GM21737 (cell line): ENCODE measurements at regions not wholly inside any gene's neighbourhood (a gene's known extent, or its start where the extent isn't known, plus 50 kb on each side); places are given as distances from the start of the nearest gene placed in this dataset.
A peak's percentile ranks its signal among the peaks of the same experiment; 100 is the strongest.

Experiments
- ATAC-seq: cut with Tn5 transposase; IDR thresholded peaks from one replicate; pipeline ENCODE4 v1.9.1; 2021; ENCODE audit warnings: mild to moderate bottlenecking, moderate library complexity; ENCODE audit not compliant: unreplicated experiment

GRCh38 chr5:86970361-86970760 is 297.3 kb upstream of the RASA1 start:
- no peak for ATAC-seq

- no peak for ATAC-seq
Observed at GRCh38 chr5:86971034-86971571, 296.6 kb upstream of the RASA1 start.

GRCh38 chr5:86974955-86975354 is 292.7 kb upstream of the RASA1 start:
- ATAC-seq = no peak

DNA sequence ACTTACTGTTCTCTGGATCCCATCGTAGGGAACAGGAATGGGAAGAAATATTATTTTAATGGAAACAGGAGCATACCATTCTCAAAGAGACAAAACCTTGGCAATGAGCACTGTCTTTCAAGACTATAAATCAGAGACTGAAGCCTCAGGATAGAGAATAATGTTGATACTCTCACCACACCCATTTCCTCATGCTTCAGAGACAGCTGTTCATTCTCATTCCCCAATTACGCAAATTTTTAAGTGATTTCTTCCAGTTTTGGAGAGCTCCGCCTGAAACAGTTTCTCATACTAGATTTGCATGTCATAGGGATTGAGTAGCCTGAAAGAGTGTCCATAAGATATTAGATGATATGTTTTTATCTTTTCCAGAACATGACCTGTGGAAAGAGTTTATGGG is 290.5 kb upstream of the RASA1 start:
- no peak for ATAC-seq

- no peak for ATAC-seq
Observed at GRCh38 chr5:86977808-86978207, 289.9 kb upstream of the RASA1 start.

GRCh38 chr5:86979811-86980411 is 287.8 kb upstream of the RASA1 start:
- ATAC-seq = no peak

DNA sequence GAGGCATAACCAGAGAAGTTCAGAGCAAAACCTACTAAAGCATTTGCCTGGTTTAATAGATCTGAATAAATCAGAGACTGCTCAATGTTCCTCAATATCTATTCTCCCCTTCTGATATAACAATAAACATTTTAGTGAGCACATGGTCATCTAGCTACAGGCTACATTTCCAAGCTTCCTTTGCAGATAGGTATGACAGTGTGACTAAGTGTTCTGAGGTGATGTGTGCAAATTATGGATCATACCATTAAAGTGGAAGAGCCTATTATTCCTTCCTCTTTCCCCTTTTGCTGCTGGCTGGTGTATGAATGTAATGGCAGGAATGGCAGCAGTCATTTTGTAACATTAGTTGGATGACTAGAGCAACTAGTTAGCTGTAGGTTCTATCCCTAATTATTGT is 285.8 kb upstream of the RASA1 start:
- ATAC-seq = no peak

- ATAC-seq = no peak
Observed at GRCh38 chr5:86983208-86983607, 284.5 kb upstream of the RASA1 start.

GRCh38 chr5:86986837-86987236 is 280.8 kb upstream of the RASA1 start:
- ATAC-seq = no peak

DNA sequence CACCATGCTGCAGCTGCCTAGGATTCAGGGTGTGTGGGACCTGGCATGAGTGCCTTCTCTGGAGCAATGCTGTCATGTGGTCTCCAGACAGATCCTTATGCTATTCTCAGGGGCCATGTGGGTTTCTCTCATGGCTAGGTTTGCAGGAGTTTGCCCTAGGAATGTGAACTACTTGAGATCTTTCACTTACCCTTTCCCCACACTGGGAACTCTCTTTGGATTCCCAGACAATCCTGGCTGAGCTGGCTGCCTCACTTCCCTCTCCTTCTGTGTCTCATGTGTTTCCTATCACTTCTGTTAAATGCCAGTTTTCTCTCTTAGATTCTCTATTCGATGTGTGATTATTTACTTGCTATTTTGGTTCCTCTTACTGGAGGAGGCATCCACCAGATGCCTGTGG is 270.2 kb upstream of the RASA1 start:
- no peak for ATAC-seq

GRCh38 chr5:86999951-87000350 is 267.7 kb upstream of the RASA1 start:
- no peak for ATAC-seq

- no peak for ATAC-seq
Observed at GRCh38 chr5:87002485-87002884, 265.2 kb upstream of the RASA1 start.

DNA sequence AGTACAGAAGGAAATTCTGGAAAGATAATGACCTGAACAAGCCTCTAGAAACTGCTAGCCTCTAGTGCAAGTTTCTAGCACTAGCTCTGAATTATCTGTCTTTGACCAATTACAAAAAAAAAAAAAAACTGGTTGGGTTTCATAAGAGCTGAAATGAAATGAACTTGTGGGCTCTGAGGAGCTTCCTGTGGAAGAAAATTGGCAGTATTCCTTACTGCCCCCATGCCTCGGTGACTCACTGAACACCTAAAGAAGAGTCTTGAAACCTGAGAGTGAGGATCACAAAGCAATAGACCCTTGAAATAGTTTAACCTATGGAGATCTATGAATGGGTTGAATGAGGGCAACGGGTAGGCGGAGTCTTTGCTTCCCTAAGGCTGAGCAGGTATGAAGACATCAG is 263.6 kb upstream of the RASA1 start:
- no peak for ATAC-seq

DNA sequence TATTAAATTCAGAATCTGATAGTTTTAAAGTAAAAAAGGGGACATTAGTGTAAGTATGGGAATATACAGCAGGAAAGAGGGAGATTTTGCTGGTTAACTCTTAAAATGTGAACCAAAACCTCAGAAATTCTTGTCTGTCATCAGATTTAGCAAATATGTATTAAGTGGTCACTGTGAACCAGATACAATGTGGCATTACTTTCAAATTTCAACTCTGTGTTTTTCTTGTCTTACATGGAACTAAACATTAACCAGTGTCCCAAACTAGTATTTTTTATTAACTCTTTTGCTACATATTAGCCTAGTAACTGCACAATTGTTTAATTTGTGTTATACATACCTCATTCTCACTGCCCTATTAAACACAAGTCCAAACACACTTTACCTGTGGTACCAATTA is 259.9 kb upstream of the RASA1 start:
- ATAC-seq = no peak

GRCh38 chr5:87008751-87009560 is 258.7 kb upstream of the RASA1 start:
- ATAC-seq = no peak

DNA sequence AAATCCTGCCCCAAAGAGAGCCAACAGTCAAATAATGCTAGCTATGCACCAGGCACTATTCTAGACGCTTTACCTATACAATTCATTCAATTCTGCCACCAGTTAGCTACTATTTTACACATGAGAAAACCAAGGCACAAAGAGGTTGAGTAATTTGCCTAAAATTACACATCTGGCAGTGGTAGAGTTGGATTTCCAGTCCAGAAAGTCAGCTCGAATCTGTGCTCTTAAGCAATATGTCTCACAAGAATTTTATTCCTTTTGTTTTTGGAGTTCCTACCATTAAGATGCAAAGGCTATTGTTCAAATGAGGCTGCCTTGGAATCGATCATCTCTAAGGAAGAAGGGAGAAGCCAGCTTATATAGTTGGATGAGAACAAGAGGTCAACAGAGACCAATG is 256.9 kb upstream of the RASA1 start:
- ATAC-seq = no peak

DNA sequence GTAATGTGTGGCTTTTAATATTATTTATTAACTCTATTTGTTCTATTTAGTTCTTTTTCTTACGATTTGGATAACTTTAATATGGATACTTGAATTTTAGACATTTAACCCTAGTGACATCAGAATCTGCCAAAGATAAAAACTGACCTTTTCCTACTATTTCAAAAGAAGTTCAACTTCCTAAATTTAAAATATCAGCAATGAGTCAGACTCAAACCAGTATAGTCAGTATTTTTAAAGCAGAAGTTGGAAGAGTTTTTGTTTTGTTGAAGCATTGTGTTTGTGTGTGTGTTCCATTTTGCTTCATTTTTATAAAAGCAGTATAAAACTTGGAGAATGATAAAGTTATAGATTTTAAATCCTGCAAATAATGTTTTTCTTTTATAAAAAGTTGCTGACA is 251.8 kb upstream of the RASA1 start:
- no peak for ATAC-seq

GRCh38 chr5:87020099-87020934 is 247.4 kb upstream of the RASA1 start:
- ATAC-seq = peak; percentile 95

- ATAC-seq = no peak
Observed at GRCh38 chr5:87022415-87022814, 245.3 kb upstream of the RASA1 start.

- ATAC-seq = no peak
Observed at GRCh38 chr5:87027570-87027969, 240.1 kb upstream of the RASA1 start.

DNA sequence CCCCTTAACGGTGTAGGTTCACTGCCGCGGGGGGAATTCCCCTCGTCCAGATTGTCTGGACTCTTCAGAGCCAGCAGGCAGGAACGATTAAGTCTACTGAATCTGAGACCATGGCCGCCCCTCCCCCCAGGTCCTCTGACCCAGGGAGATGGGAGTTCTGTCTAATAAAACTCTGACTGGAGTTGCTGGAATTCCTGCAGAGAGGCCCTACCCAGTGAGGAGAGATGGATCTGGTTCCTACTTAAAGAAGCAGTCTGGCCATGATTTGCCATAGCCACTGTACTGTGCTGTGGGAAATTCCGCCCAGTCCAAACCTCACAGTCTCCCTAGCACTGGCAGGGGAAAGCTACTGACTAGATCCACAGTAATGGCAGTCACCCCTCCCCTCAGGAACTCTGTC is 237.7 kb upstream of the RASA1 start:
- ATAC-seq = no peak

GRCh38 chr5:87030699-87031098 is 237.0 kb upstream of the RASA1 start:
- no peak for ATAC-seq
